Liver (tissue), 8 donors: ENCODE measurements at regions not wholly inside any gene's neighbourhood (a gene's known extent, or its start where the extent isn't known, plus 50 kb on each side); places are given as distances from the start of the nearest gene placed in this dataset.

ENCODE experiments used
- DNase-seq: peaks from one replicate; pipeline ENCODE4 v3.0.0-alpha.2; 2017; ENCODE audit warnings: low spot score
- H3K27ac ChIP-seq, 2 donors: one replicate each; pipeline ENCODE4 v1.7.0; 2013; ENCODE audit warnings: inconsistent platforms in 2 of 2, low read length in 2 of 2, control low read depth in 1 of 2, low read depth in 1 of 2, mild to moderate bottlenecking in 1 of 2
- H3K27me3 ChIP-seq, 4 donors: one replicate each; pipeline versions ENCODE4 v1.6.1 to v1.7.0; 2013; ENCODE audit warnings: low read length in 3 of 4, inconsistent platforms in 1 of 4, mild to moderate bottlenecking in 1 of 4, moderate library complexity in 1 of 4; ENCODE audit not compliant: control insufficient read depth in 4 of 4, insufficient read depth in 4 of 4
- H3K36me3 ChIP-seq, 4 donors: one replicate each; pipeline versions ENCODE4 v1.6.1 to v1.7.0; 2013; ENCODE audit warnings: low read length in 3 of 4, mild to moderate bottlenecking in 3 of 4, low read depth in 1 of 4, moderate library complexity in 1 of 4; ENCODE audit not compliant: control insufficient read depth in 4 of 4, insufficient read depth in 3 of 4
- H3K4me1 ChIP-seq, 4 donors: one replicate each; pipeline versions ENCODE4 v1.6.1 to v1.7.0; 2013; ENCODE audit warnings: low read length in 3 of 4, mild to moderate bottlenecking in 3 of 4, moderate library complexity in 1 of 4; ENCODE audit not compliant: control insufficient read depth in 4 of 4, insufficient read depth in 4 of 4
- H3K4me3 ChIP-seq, 3 donors: one replicate each; pipeline versions ENCODE4 v1.6.1 to v1.7.0; 2013; ENCODE audit warnings: low read length in 3 of 3, control low read depth in 1 of 3, low read depth in 1 of 3, mild to moderate bottlenecking in 1 of 3
- H3K9ac ChIP-seq, 2 donors: one replicate each; pipeline ENCODE4 v1.7.0; 2013; ENCODE audit warnings: low read length in 2 of 2, mild to moderate bottlenecking in 2 of 2, moderate library complexity in 2 of 2, control low read depth in 1 of 2, low read depth in 1 of 2
- H3K9me3 ChIP-seq, 4 donors: one replicate each; pipeline versions ENCODE4 v1.6.1 to v1.7.0; 2013; ENCODE audit warnings: low read length in 3 of 4; ENCODE audit not compliant: control insufficient read depth in 4 of 4
- EGR1 ChIP-seq, 2 donors: IDR thresholded peaks; 2 replicates each; pipeline ENCODE4 v1.6.1; 2016 to 2018; ENCODE audit warnings: antibody characterized with exemption in 2 of 2, low read depth in 2 of 2
- FOXA1 ChIP-seq: IDR thresholded peaks from 2 replicates; pipeline ENCODE4 v1.6.1; 2016; ENCODE audit warnings: antibody characterized with exemption
- FOXA2 ChIP-seq: IDR thresholded peaks from 2 replicates; pipeline ENCODE4 v1.6.1; 2016; ENCODE audit warnings: antibody characterized with exemption
- GABPA ChIP-seq, 2 donors: IDR thresholded peaks in 1 of 2; conservative IDR thresholded peaks in 1 of 2; 2 replicates each; pipeline ENCODE4 v1.6.1; 2016; ENCODE audit warnings: antibody characterized with exemption in 2 of 2, mild to moderate bottlenecking in 1 of 2, moderate library complexity in 1 of 2
- HNF4A ChIP-seq, 2 donors: conservative IDR thresholded peaks; 2 replicates each; pipeline ENCODE4 v1.6.1; 2016; ENCODE audit warnings: antibody characterized with exemption in 2 of 2, mild to moderate bottlenecking in 2 of 2
- HNF4G ChIP-seq: IDR thresholded peaks from 2 replicates; pipeline ENCODE4 v1.6.1; 2016; ENCODE audit warnings: antibody characterized with exemption
- JUND ChIP-seq, 2 donors: IDR thresholded peaks; 2 replicates each; pipeline ENCODE4 v1.6.1; 2016; ENCODE audit warnings: antibody characterized with exemption in 2 of 2
- NR2F2 ChIP-seq: IDR thresholded peaks from 2 replicates; pipeline ENCODE4 v1.6.1; 2016; ENCODE audit warnings: antibody characterized with exemption
- RAD21 ChIP-seq, 2 donors: IDR thresholded peaks; 2 replicates each; pipeline ENCODE4 v1.6.1; 2016; ENCODE audit warnings: antibody characterized with exemption in 2 of 2, mild to moderate bottlenecking in 2 of 2
- TAF1 ChIP-seq: conservative IDR thresholded peaks from 2 replicates; pipeline ENCODE4 v1.6.1; 2016; ENCODE audit warnings: antibody characterized with exemption, mild to moderate bottlenecking
- YY1 ChIP-seq: IDR thresholded peaks from 2 replicates; pipeline ENCODE4 v1.6.1; 2016; ENCODE audit warnings: antibody characterized with exemption, mild to moderate bottlenecking
- WGBS: extraction: QIAGEN DNeasy Blood & Tissue Kit; methylation state at CpG from one replicate; pipeline ENCODE4 v1.1.7; 2013; 5-methylcytosine and 5-hydroxymethylcytosine counted together
- TF ChIP-seq, protein P1 (sequence below): IDR thresholded peaks from 2 replicates; pipeline ENCODE4 v1.6.1; 2016; ENCODE audit warnings: antibody characterized with exemption
- TF ChIP-seq, protein P2 (sequence below): IDR thresholded peaks from 2 replicates; pipeline ENCODE4 v1.6.1; 2016; ENCODE audit warnings: antibody characterized with exemption
- TF ChIP-seq, protein P3 (sequence below): IDR thresholded peaks from 2 replicates; pipeline ENCODE4 v1.6.1; 2016; ENCODE audit warnings: antibody characterized with exemption, mild to moderate bottlenecking
- TF ChIP-seq, protein P4 (sequence below): fragments of 150-350 bp; IDR thresholded peaks from 2 replicates; pipeline ENCODE4 v1.5.1; 2017; ENCODE audit warnings: improper control_type of control experiment, low read depth, low read length; ENCODE audit not compliant: missing input control
- donor health status: healthy.
- donor health status: healthy.
- donor health status: healthy.
- donor health status: healthy.
- donor health status: healthy.

DNA sequence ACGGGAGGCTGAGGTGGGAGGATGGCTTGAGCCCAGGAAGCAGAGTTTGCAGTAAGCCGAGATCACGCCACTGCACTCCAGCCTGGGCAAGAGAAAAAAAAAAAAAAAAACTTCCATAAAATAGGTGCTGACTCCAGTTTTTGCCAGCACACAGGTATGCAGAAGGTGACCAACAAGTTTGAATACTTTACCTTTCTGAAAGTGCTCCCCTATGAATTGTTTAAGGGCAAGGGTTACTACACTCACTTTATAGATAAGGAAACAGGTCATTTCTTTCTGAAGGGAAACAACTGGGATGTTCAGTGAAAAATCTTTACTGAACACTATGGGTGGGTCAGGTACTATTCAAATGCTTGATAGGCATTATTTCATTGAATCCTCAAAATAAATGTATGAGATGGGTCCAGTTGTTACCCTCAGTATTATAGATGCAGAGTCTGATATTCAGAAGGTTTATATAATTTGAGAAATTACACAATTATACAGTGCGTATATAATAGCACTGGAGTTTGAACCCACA is 538.5 kb downstream of the INSC start:
- TF ChIP-seq EGR1 (IDR thresholded peaks at IDR 0.05; ENCODE audit: low read depth in 2 of 2): no peak
- TF ChIP-seq, protein P1, sequence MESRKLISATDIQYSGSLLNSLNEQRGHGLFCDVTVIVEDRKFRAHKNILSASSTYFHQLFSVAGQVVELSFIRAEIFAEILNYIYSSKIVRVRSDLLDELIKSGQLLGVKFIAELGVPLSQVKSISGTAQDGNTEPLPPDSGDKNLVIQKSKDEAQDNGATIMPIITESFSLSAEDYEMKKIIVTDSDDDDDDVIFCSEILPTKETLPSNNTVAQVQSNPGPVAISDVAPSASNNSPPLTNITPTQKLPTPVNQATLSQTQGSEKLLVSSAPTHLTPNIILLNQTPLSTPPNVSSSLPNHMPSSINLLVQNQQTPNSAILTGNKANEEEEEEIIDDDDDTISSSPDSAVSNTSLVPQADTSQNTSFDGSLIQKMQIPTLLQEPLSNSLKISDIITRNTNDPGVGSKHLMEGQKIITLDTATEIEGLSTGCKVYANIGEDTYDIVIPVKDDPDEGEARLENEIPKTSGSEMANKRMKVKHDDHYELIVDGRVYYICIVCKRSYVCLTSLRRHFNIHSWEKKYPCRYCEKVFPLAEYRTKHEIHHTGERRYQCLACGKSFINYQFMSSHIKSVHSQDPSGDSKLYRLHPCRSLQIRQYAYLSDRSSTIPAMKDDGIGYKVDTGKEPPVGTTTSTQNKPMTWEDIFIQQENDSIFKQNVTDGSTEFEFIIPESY: no peak
- TF ChIP-seq, protein P2, sequence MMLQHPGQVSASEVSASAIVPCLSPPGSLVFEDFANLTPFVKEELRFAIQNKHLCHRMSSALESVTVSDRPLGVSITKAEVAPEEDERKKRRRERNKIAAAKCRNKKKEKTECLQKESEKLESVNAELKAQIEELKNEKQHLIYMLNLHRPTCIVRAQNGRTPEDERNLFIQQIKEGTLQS: no peak
- no peak for TF ChIP-seq JUND (IDR thresholded peaks at IDR 0.05)
- TF ChIP-seq HNF4A (conservative IDR thresholded peaks at IDR 0.05): no peak
- TF ChIP-seq, protein P3, sequence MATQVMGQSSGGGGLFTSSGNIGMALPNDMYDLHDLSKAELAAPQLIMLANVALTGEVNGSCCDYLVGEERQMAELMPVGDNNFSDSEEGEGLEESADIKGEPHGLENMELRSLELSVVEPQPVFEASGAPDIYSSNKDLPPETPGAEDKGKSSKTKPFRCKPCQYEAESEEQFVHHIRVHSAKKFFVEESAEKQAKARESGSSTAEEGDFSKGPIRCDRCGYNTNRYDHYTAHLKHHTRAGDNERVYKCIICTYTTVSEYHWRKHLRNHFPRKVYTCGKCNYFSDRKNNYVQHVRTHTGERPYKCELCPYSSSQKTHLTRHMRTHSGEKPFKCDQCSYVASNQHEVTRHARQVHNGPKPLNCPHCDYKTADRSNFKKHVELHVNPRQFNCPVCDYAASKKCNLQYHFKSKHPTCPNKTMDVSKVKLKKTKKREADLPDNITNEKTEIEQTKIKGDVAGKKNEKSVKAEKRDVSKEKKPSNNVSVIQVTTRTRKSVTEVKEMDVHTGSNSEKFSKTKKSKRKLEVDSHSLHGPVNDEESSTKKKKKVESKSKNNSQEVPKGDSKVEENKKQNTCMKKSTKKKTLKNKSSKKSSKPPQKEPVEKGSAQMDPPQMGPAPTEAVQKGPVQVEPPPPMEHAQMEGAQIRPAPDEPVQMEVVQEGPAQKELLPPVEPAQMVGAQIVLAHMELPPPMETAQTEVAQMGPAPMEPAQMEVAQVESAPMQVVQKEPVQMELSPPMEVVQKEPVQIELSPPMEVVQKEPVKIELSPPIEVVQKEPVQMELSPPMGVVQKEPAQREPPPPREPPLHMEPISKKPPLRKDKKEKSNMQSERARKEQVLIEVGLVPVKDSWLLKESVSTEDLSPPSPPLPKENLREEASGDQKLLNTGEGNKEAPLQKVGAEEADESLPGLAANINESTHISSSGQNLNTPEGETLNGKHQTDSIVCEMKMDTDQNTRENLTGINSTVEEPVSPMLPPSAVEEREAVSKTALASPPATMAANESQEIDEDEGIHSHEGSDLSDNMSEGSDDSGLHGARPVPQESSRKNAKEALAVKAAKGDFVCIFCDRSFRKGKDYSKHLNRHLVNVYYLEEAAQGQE: no peak
- TF ChIP-seq YY1: no peak
- TF ChIP-seq GABPA (IDR thresholded peaks at IDR 0.05 in 1 of 2, conservative IDR thresholded peaks at IDR 0.05 in 1 of 2): no peak
- no peak for TF ChIP-seq FOXA1
- no peak for TF ChIP-seq HNF4G
- TF ChIP-seq, protein P4, sequence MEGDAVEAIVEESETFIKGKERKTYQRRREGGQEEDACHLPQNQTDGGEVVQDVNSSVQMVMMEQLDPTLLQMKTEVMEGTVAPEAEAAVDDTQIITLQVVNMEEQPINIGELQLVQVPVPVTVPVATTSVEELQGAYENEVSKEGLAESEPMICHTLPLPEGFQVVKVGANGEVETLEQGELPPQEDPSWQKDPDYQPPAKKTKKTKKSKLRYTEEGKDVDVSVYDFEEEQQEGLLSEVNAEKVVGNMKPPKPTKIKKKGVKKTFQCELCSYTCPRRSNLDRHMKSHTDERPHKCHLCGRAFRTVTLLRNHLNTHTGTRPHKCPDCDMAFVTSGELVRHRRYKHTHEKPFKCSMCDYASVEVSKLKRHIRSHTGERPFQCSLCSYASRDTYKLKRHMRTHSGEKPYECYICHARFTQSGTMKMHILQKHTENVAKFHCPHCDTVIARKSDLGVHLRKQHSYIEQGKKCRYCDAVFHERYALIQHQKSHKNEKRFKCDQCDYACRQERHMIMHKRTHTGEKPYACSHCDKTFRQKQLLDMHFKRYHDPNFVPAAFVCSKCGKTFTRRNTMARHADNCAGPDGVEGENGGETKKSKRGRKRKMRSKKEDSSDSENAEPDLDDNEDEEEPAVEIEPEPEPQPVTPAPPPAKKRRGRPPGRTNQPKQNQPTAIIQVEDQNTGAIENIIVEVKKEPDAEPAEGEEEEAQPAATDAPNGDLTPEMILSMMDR: no peak
- 88% methylated on average over 4 of the region's 4 CpGs for WGBS
- H3K36me3 ChIP-seq: no peaks in the 10 kb centered on the region
- H3K9ac ChIP-seq: no peak overlapping the region
- peaks cover 0 to 10% (median 6%) of the 10 kb centered on the region in 4 donors for H3K4me1 ChIP-seq
- H3K27me3 ChIP-seq: no peaks in the 10 kb centered on the region
- H3K9me3 ChIP-seq: no peaks in the 10 kb centered on the region
- no peak for DNase-seq
- H3K27ac ChIP-seq: no peak overlapping the region
- no peak overlapping the region for H3K4me3 ChIP-seq

DNA sequence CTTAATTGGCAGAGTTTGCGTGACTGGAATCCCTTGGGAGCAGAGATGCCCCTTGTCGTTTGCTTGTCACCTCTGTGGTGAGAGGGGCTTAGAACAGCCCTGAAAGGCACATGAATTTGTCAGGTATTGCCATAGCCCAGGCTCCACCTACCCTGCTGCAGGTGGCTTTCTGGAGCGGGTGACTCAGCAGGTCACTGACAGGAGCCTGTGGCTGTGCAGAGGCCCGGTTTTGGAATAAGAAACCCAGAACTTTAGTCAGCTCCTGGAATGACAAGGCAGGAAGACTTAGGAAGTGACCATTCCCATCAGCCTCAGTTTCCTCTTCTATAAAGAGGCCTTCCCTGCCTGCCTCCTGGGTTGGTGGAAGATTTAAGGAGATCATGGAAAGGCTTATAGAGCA is 539.7 kb downstream of the INSC start:
- H3K36me3 ChIP-seq: no peaks in the 10 kb centered on the region
- H3K27me3 ChIP-seq: no peaks in the 10 kb centered on the region
- no peak overlapping the region for H3K27ac ChIP-seq
- 75% methylated on average over 4 of the region's 4 CpGs for WGBS
- peaks cover 0 to 10% (median 6%) of the 10 kb centered on the region in 4 donors for H3K4me1 ChIP-seq
- H3K9me3 ChIP-seq: no peaks in the 10 kb centered on the region
- TF ChIP-seq RAD21 (IDR thresholded peaks at IDR 0.05) (no peak), FOXA2 (no peak), YY1 (no peak), TAF1 (no peak), JUND (IDR thresholded peaks at IDR 0.05) (no peak), NR2F2 (no peak)
- TF ChIP-seq, protein P4: no peak
- TF ChIP-seq, protein P3: no peak
- H3K4me3 ChIP-seq: no peak overlapping the region
- no peak overlapping the region for H3K9ac ChIP-seq
- no peak for DNase-seq
